Ascending aorta (tissue), 2 donors: ENCODE measurements at regions not wholly inside any gene's neighbourhood (a gene's known extent, or its start where the extent isn't known, plus 50 kb on each side); places are given as distances from the start of the nearest gene placed in this dataset.

Experiments
- DNase-seq, 2 donors: peaks; one replicate each; pipeline ENCODE4 v3.0.0-alpha.2; 2019; ENCODE audit warnings: low spot score in 2 of 2
- H3K27ac ChIP-seq, 2 donors: fragments of 200-600 bp; sonication (generic); one replicate each; pipeline ENCODE4 v1.5.1; 2016 to 2017; ENCODE audit warnings: mild to moderate bottlenecking in 1 of 2
- H3K27me3 ChIP-seq: fragments of 200-600 bp; sonication (generic); one replicate; pipeline ENCODE4 v1.5.1; 2017
- H3K36me3 ChIP-seq, 2 donors: fragments of 200-600 bp; sonication (generic); one replicate each; pipeline ENCODE4 v1.5.1; 2016
- H3K4me1 ChIP-seq, 2 donors: fragments of 200-600 bp; sonication (generic); one replicate each; pipeline ENCODE4 v1.5.1; 2016 to 2017; ENCODE audit warnings: mild to moderate bottlenecking in 1 of 2
- H3K4me3 ChIP-seq, 2 donors: fragments of 200-600 bp; sonication (generic); one replicate each; pipeline ENCODE4 v1.5.1; 2016 to 2017; ENCODE audit warnings: mild to moderate bottlenecking in 1 of 2
- H3K9me3 ChIP-seq, 2 donors: fragments of 200-600 bp; sonication (generic); one replicate each; pipeline ENCODE4 v1.5.1; 2016
- intact Hi-C: fragments of 100-400 bp; cut with DNase I; formaldehyde crosslinking; loops from one replicate; pipeline ENCODE4 v1.15.1; 2023
- TF ChIP-seq, protein P1 (sequence below), 3 experiments: fragments of 200-600 bp in 2 of 3; fragments of 450-650 bp in 1 of 3; sonication (generic) in 2 of 3; IDR thresholded peaks; one replicate each; pipeline ENCODE4 v1.5.1; 2016 to 2019; ENCODE audit warnings: antibody characterized with exemption in 3 of 3, mild to moderate bottlenecking in 1 of 3, moderate library complexity in 1 of 3

DNA sequence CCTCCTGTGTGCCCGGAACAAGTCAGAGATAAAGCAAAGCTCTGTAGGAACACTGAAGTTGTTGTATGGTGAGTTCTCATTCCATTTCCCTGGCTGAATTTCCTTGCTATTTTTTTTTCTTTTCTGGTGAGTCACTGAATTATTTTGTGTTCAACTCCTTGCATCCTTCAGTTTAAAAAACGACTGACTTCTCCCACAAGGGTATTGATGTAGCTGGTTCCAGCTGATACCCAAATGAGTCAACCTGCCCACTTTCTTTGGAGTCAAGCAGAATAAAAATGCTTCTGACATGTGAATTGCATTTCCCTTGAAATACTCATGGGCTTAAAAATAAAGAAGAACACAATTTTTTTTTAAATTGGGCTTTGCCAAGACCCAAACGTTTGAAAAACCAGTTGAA is 85.5 kb downstream of the SHOX start:
- H3K27ac ChIP-seq: no peak overlapping the region
- no peak for DNase-seq
- TF ChIP-seq, protein P1, sequence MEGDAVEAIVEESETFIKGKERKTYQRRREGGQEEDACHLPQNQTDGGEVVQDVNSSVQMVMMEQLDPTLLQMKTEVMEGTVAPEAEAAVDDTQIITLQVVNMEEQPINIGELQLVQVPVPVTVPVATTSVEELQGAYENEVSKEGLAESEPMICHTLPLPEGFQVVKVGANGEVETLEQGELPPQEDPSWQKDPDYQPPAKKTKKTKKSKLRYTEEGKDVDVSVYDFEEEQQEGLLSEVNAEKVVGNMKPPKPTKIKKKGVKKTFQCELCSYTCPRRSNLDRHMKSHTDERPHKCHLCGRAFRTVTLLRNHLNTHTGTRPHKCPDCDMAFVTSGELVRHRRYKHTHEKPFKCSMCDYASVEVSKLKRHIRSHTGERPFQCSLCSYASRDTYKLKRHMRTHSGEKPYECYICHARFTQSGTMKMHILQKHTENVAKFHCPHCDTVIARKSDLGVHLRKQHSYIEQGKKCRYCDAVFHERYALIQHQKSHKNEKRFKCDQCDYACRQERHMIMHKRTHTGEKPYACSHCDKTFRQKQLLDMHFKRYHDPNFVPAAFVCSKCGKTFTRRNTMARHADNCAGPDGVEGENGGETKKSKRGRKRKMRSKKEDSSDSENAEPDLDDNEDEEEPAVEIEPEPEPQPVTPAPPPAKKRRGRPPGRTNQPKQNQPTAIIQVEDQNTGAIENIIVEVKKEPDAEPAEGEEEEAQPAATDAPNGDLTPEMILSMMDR (IDR thresholded peaks at IDR 0.05): no peak
- intact Hi-C loops: no loop called here
- no peaks in the 10 kb centered on the region for H3K36me3 ChIP-seq
- no peaks in the 10 kb centered on the region for H3K4me1 ChIP-seq
- no peaks in the 10 kb centered on the region for H3K27me3 ChIP-seq
- no peak overlapping the region for H3K4me3 ChIP-seq
- peaks cover 0 to 5% of the 10 kb centered on the region in 2 donors for H3K9me3 ChIP-seq

DNA sequence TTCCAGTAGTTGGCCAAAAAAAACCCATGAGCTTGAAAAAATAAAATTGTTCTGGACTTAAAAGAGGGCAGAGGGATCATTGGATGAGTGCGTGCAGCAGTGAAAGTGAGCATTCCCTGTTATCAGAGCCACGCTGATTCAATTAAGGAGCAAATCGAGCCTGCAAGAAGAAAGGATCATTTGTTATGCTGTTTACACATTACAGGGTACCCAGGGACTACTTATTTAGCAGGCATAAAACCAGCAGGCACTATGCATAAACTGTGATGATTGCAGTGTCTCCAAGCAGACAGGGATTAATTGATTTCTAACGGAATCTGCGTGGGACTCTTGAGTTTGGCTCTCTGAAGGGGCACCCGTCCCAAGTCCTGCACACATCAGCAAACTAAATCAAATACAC is 83.5 kb downstream of the SHOX start:
- Histone ChIP-seq H3K36me3 (no peaks in the 10 kb centered on the region), H3K27ac (no peak overlapping the region), H3K27me3 (no peaks in the 10 kb centered on the region), H3K9me3 (peaks cover 0 to 7% of the 10 kb centered on the region in 2 donors), H3K4me3 (no peak overlapping the region), H3K4me1 (no peaks in the 10 kb centered on the region)
- TF ChIP-seq, protein P1 (IDR thresholded peaks at IDR 0.05): no peak
- intact Hi-C loops: no loop called here
- no peak for DNase-seq
